Kidney (tissue), 13 donors: ENCODE measurements at regions not wholly inside any gene's neighbourhood (a gene's known extent, or its start where the extent isn't known, plus 50 kb on each side); places are given as distances from the start of the nearest gene placed in this dataset.
A peak's percentile ranks its signal among the peaks of the same experiment; 100 is the strongest.

Experiments
- DNase-seq, 5 donors: peaks; one replicate each; pipeline ENCODE4 v3.0.0-alpha.2; 2013 to 2020
- FAIRE-seq: peaks from 2 replicates; lab custom pipeline; 2012; peaks lifted over from hg19 to GRCh38; lab: Jason Lieb, UNC
- H3K27ac ChIP-seq, 2 donors: one replicate each; pipeline ENCODE4 v1.7.0; 2013; ENCODE audit warnings: low read depth in 2 of 2, low read length in 2 of 2, inconsistent platforms in 1 of 2
- H3K27me3 ChIP-seq: one replicate; pipeline ENCODE4 v1.7.1; 2013; ENCODE audit warnings: low read length, inconsistent platforms; ENCODE audit not compliant: control insufficient read depth, insufficient read depth
- H3K36me3 ChIP-seq, 3 donors: one replicate each; pipeline versions ENCODE4 v1.7.0 to v1.7.1; 2013; ENCODE audit warnings: low read length in 3 of 3, control low read depth in 1 of 3, inconsistent platforms in 1 of 3; ENCODE audit not compliant: insufficient read depth in 3 of 3, control insufficient read depth in 2 of 3
- H3K4me1 ChIP-seq, 3 donors: one replicate each; pipeline versions ENCODE4 v1.7.0 to v1.7.1; 2013; ENCODE audit warnings: low read length in 3 of 3, inconsistent platforms in 1 of 3, low read depth in 1 of 3; ENCODE audit not compliant: control insufficient read depth in 2 of 3, insufficient read depth in 2 of 3
- H3K4me3 ChIP-seq, 3 donors: one replicate each; pipeline versions ENCODE4 v1.7.0 to v1.8.1; 2013; ENCODE audit warnings: low read length in 3 of 3, control low read depth in 1 of 3, inconsistent platforms in 1 of 3
- H3K9ac ChIP-seq, 3 donors: one replicate each; pipeline versions ENCODE4 v1.7.0 to v1.7.1; 2013; ENCODE audit warnings: low read length in 3 of 3, control low read depth in 1 of 3, inconsistent platforms in 1 of 3
- H3K9me3 ChIP-seq, 3 donors: one replicate each; pipeline versions ENCODE4 v1.7.0 to v1.7.1; 2013; ENCODE audit warnings: low read length in 3 of 3, control low read depth in 1 of 3, inconsistent platforms in 1 of 3; ENCODE audit not compliant: control insufficient read depth in 2 of 3, insufficient read depth in 1 of 3
- CTCF ChIP-seq: IDR thresholded peaks from 3 replicates; pipeline ENCODE4 v1.5.1; 2012; ENCODE audit warnings: mild to moderate bottlenecking, moderate library complexity, borderline replicate concordance; ENCODE audit not compliant: insufficient read depth; ENCODE audit errors: extremely low read depth
- intact Hi-C: fragments of 100-400 bp; cut with DNase I; formaldehyde crosslinking; loops from one replicate; pipeline ENCODE4 v1.11.1; 2022
- donor health status: control.
- donor health status: control.
- donor health status: control.
- donor health status: control.
- donor health status: control.
- donor health status: DM: yes; HTN: yes; CAD: no.
- donor health status: Normal renal cell carcinoma (clear cell type).

GRCh38 chr4:159607809-159608208 lies 504.9 kb downstream of the RAPGEF2 start:
- FAIRE-seq (no peak), DNase-seq (peak in 1 of 5 donors; percentile 34)
- Histone ChIP-seq H3K4me1 (no peaks in the 10 kb centered on the region), H3K9ac (no peak overlapping the region), H3K9me3 (no peaks in the 10 kb centered on the region), H3K27ac (no peak overlapping the region), H3K4me3 (no peak overlapping the region), H3K36me3 (no peaks in the 10 kb centered on the region), H3K27me3 (no peaks in the 10 kb centered on the region)
- no peak for TF ChIP-seq CTCF
- intact Hi-C loops = no loop called here

DNA sequence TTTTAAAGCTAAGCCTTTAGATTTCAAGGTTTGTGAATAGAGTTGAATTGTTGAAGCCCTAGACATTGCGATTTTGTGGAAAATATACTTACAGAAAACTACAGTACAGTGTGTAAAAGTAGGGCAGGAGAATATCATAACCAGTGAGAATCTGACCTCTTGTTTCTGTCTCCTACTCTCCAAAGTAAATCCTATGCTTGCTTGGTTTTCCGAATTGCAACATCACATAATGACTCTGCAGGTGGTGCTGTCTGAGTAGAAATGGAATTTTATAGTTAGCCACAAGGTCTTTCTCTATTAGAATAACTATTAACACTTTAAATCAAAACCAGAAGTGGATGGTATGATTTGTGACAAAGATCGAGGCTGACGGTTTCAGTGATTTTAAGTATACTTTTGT lies 505.6 kb downstream of the RAPGEF2 start:
- H3K4me1 ChIP-seq = no peaks in the 10 kb centered on the region
- H3K27ac ChIP-seq = no peak overlapping the region
- H3K27me3 ChIP-seq = no peaks in the 10 kb centered on the region
- intact Hi-C loops = no loop called here
- FAIRE-seq = no peak
- no peaks in the 10 kb centered on the region for H3K9me3 ChIP-seq
- no peak for DNase-seq
- no peak overlapping the region for H3K4me3 ChIP-seq
- no peak for TF ChIP-seq CTCF
- no peaks in the 10 kb centered on the region for H3K36me3 ChIP-seq
- no peak overlapping the region for H3K9ac ChIP-seq

- DNase-seq = no peak
- FAIRE-seq = no peak
These were observed 529.2 kb downstream of the RAPGEF2 start for GRCh38 chr4:159632031-159632430.

More at GRCh38 chr4:159632031-159632430, 529.2 kb downstream of the RAPGEF2 start:
- Histone ChIP-seq H3K9me3 (no peaks in the 10 kb centered on the region), H3K4me3 (no peak overlapping the region), H3K4me1 (no peaks in the 10 kb centered on the region), H3K9ac (no peak overlapping the region), H3K27ac (no peak overlapping the region), H3K27me3 (no peaks in the 10 kb centered on the region), H3K36me3 (no peaks in the 10 kb centered on the region)
- TF ChIP-seq CTCF = no peak
- intact Hi-C loops = no loop called here
